ENCODE measurements at regions not wholly inside any gene's neighbourhood (a gene's known extent, or its start where the extent isn't known, plus 50 kb on each side); places are given as distances from the start of the nearest gene placed in this dataset.

DNA sequence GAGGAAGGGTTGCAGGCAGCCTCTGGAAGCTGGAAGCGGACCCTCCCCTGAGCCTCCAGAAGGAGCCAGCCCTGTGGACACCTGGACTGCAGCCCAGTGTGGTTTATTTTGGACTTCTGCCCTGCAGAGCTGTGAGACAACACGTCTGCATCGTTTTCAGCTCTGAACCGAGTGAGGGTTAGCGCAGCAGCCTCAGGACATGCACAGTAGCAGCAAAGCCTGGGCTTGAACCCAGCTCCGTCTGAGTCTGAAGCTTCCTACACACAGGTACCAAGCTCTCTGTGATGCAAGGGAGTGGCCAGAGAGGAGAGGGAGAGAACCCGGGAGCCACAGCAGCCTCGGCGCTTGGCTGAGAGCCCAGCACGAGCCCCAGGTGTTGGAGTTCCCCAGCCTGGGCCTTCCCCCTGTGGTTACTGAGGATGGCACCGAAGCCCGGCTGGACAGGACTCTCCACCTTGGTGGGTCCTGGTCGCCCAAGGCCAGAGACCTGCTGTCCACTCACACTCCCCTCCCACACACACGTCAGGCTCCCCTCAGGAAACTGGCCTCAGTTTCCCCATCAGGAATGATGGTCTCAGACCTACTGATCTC, 128.2 kb downstream of the OLFM1 start:
- no peak overlapping the region for H3K4me3 ChIP-seq (ENCODE audit: low read depth, low read length)
- TF ChIP-seq CTCF (IDR thresholded peaks at IDR 0.05; ENCODE audit: low read depth, low read length): no peak

GRCh38 chr9:135216236-135216635, 128.8 kb downstream of the OLFM1 start:
- no peak overlapping the region for H3K4me3 ChIP-seq (ENCODE audit: low read depth, low read length)
- no peak for TF ChIP-seq CTCF (IDR thresholded peaks at IDR 0.05; ENCODE audit: low read depth, low read length)

DNA sequence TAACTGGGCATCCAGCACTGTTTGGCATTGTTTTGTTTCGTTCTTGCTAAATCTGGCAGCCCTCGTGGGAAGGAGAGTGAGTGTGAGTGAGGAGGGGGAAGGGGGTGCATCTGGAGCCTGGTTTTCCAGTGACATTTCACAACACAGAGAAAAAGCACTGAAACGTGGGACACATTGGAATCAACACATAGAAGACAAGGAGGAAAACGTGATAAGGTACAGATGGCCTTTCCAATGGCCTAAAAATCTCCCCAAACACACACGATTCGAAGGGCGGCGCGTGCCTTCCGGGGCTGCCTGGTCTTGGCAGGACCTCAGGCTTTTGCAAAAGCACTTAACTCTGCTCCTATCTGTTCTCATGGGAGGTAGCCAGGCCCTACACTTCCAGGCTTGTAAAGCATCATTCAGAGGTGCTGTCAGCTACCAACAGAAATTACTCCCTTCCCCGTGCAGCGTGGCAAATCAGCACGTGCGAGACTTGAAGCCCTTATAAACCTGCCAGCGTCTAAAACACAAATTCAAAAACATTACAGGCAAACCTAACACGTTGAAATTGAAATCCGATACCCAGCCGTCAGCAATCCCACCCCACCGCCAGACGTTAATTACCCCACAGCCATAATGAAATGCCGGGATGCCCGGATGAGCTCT, 129.4 kb downstream of the OLFM1 start:
- no peak for TF ChIP-seq CTCF (IDR thresholded peaks at IDR 0.05; ENCODE audit: low read depth, low read length)

DNA sequence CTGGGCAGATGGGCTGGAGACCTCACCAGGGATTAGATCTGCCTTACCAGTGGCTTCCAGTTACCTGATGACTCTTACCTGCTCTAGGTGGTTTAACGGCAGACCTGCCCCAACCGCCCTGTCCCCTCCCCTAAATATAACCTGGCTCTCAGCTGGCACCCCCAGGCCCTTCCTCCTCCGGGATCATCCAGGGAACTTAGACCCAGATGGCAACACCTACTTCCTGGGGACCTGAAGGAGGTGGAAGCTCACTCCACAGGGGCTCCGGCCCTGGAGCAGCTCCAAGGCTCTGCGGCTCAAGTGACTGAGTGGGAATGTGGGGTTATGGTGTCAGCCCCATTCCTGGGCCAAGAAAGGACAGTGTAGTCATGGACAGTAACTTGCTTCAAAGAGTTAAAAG, 130.4 kb downstream of the OLFM1 start:
- H3K4me3 ChIP-seq (ENCODE audit: low read depth, low read length): no peak overlapping the region
- no peak for TF ChIP-seq CTCF (IDR thresholded peaks at IDR 0.05; ENCODE audit: low read depth, low read length)

More for the DNA sequence above, 129.4 kb downstream of the OLFM1 start:
- H3K4me3 ChIP-seq (ENCODE audit: low read depth, low read length): no peak overlapping the region

- H3K4me3 ChIP-seq (ENCODE audit: low read depth, low read length): no peak overlapping the region
- TF ChIP-seq CTCF (IDR thresholded peaks at IDR 0.05; ENCODE audit: low read depth, low read length): no peak
Measured at GRCh38 chr9:135218331-135219225, 131.1 kb downstream of the OLFM1 start.

- H3K4me3 ChIP-seq (ENCODE audit: low read depth, low read length): no peak overlapping the region
- TF ChIP-seq CTCF (IDR thresholded peaks at IDR 0.05; ENCODE audit: low read depth, low read length): no peak
Measured at GRCh38 chr9:135219676-135220600, 132.5 kb downstream of the OLFM1 start.
